ENCODE measurements at regions not wholly inside any gene's neighbourhood (a gene's known extent, or its start where the extent isn't known, plus 50 kb on each side); places are given as distances from the start of the nearest gene placed in this dataset.

GRCh38 chr6:33863723-33864440 lies 60.1 kb upstream of the MLN start:
- DNase-seq (ENCODE audit: low read depth): no peak

GRCh38 chr6:33863084-33863483 lies 59.3 kb upstream of the MLN start:
- no peak for DNase-seq (ENCODE audit: low read depth)

GRCh38 chr6:33862536-33862935 lies 58.7 kb upstream of the MLN start:
- no peak for DNase-seq (ENCODE audit: low read depth)

GRCh38 chr6:33861722-33862121 lies 57.9 kb upstream of the MLN start:
- DNase-seq (ENCODE audit: low read depth): no peak

- no peak for DNase-seq (ENCODE audit: low read depth)
These were observed 57.1 kb upstream of the MLN start for GRCh38 chr6:33860706-33861474.

- no peak for DNase-seq (ENCODE audit: low read depth)
These were observed 56.2 kb upstream of the MLN start for GRCh38 chr6:33860006-33860405.

GRCh38 chr6:33858804-33859505 lies 55.2 kb upstream of the MLN start:
- DNase-seq (ENCODE audit: low read depth): no peak

GRCh38 chr6:33857932-33858475 lies 54.2 kb upstream of the MLN start:
- no peak for DNase-seq (ENCODE audit: low read depth)

GRCh38 chr6:33857093-33857931 lies 53.5 kb upstream of the MLN start:
- no peak for DNase-seq (ENCODE audit: low read depth)

GRCh38 chr6:33856655-33857054 lies 52.9 kb upstream of the MLN start:
- no peak for DNase-seq (ENCODE audit: low read depth)

- no peak for DNase-seq (ENCODE audit: low read depth)
These were observed 52.3 kb upstream of the MLN start for GRCh38 chr6:33856031-33856590.

- DNase-seq (ENCODE audit: low read depth): peak; percentile 48
These were observed 50.8 kb upstream of the MLN start for GRCh38 chr6:33854572-33855030.

- no peak for DNase-seq (ENCODE audit: low read depth)
These were observed 49.9 kb upstream of the MLN start for GRCh38 chr6:33853736-33854135.
